ENCODE measurements at regions not wholly inside any gene's neighbourhood (a gene's known extent, or its start where the extent isn't known, plus 50 kb on each side); places are given as distances from the start of the nearest gene placed in this dataset.

DNA sequence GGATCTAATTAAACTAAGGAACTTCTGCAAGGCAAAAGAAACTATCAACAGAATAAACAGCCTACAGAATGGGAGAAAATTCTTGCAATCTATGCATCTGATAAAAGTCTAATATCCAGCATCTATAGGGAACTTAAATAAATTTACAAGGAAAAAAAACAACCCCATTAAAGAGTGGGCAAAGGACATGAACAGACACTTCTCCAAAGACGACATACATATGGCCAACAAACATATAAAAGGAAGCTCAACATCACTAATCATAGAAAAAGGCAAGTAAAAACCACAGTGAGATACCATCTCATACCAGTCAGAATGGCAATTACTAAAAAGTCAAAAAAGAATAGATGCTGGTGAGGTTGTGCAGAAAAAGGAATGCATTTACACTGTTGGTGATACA lies 134.8 kb upstream of the PAQR3 start:
- TF ChIP-seq, protein P1, sequence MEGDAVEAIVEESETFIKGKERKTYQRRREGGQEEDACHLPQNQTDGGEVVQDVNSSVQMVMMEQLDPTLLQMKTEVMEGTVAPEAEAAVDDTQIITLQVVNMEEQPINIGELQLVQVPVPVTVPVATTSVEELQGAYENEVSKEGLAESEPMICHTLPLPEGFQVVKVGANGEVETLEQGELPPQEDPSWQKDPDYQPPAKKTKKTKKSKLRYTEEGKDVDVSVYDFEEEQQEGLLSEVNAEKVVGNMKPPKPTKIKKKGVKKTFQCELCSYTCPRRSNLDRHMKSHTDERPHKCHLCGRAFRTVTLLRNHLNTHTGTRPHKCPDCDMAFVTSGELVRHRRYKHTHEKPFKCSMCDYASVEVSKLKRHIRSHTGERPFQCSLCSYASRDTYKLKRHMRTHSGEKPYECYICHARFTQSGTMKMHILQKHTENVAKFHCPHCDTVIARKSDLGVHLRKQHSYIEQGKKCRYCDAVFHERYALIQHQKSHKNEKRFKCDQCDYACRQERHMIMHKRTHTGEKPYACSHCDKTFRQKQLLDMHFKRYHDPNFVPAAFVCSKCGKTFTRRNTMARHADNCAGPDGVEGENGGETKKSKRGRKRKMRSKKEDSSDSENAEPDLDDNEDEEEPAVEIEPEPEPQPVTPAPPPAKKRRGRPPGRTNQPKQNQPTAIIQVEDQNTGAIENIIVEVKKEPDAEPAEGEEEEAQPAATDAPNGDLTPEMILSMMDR (IDR thresholded peaks at IDR 0.05), result no peak
- TF ChIP-seq EP300 (IDR thresholded peaks at IDR 0.05), result no peak
- TF ChIP-seq POLR2A (IDR thresholded peaks at IDR 0.05), result no peak
- no peak for TF ChIP-seq POLR2AphosphoS5 (IDR thresholded peaks at IDR 0.05)
